ENCODE measurements at regions not wholly inside any gene's neighbourhood (a gene's known extent, or its start where the extent isn't known, plus 50 kb on each side); places are given as distances from the start of the nearest gene placed in this dataset.

GRCh38 chr12:76202621-76203020 is 118.1 kb upstream of the NAP1L1 start:
- no peak overlapping the region for H3K4me3 ChIP-seq (ENCODE audit: control insufficient read depth in 2 of 3, extremely low read depth in 1 of 3, insufficient read depth in 2 of 3, low read depth in 1 of 3, low read length in 3 of 3)
- no peaks in the 10 kb centered on the region for H3K9me1 ChIP-seq (ENCODE audit: control insufficient read depth, extremely low read depth, insufficient read depth, low read length)
- H3K9me3 ChIP-seq (ENCODE audit: control insufficient read depth, low read depth, low read length): peaks cover 1% of the 10 kb centered on the region
- H3K9ac ChIP-seq (ENCODE audit: control insufficient read depth, extremely low read depth, insufficient read depth, low read length): no peak overlapping the region
- H3K4me1 ChIP-seq (ENCODE audit: control insufficient read depth, extremely low read depth, insufficient read depth, low read length): no peaks in the 10 kb centered on the region
- H2AFZ ChIP-seq (ENCODE audit: control insufficient read depth, low read length): no peak overlapping the region
- H4K20me1 ChIP-seq (ENCODE audit: control insufficient read depth, extremely low read depth, insufficient read depth, low read length): no peaks in the 10 kb centered on the region
- no peak overlapping the region for H3K4me2 ChIP-seq (ENCODE audit: control insufficient read depth, extremely low read depth, insufficient read depth, low read depth, low read length)
- TF ChIP-seq EZH2 (IDR thresholded peaks at IDR 0.05; ENCODE audit: low read length) (no peak), CTCF (optimal IDR thresholded peaks at IDR 0.05 in 1 of 3, IDR thresholded peaks at IDR 0.05 in 1 of 3, conservative IDR thresholded peaks at IDR 0.05 in 1 of 3; ENCODE audit: extremely low read depth in 1 of 3, insufficient read depth in 2 of 3, low read length in 3 of 3) (no peak)
- H3K27me3 ChIP-seq (ENCODE audit: control insufficient read depth, extremely low read depth, insufficient read depth, low read length): no peaks in the 10 kb centered on the region
- no peak overlapping the region for H3K27ac ChIP-seq (ENCODE audit: control insufficient read depth, insufficient read depth, low read length)
- H3K79me2 ChIP-seq (ENCODE audit: control insufficient read depth, insufficient read depth, low read length): no peaks in the 10 kb centered on the region
- H3K36me3 ChIP-seq (ENCODE audit: control insufficient read depth in 2 of 2, extremely low read depth in 1 of 2, insufficient read depth in 2 of 2, low read length in 2 of 2): no peaks in the 10 kb centered on the region
- FAIRE-seq (no peak), DNase-seq (ENCODE audit: low read depth, low spot score) (no peak)
- dilution Hi-C loops (cut with MboI; ENCODE audit: extremely low pct_ligation_motif_present, low sequenced_read_pairs): no loop called here

GRCh38 chr12:76201758-76202157 is 117.3 kb upstream of the NAP1L1 start:
- no peak for FAIRE-seq
- Histone ChIP-seq H3K9ac (ENCODE audit: control insufficient read depth, extremely low read depth, insufficient read depth, low read length) (no peak overlapping the region), H3K9me3 (ENCODE audit: control insufficient read depth, low read depth, low read length) (peaks cover 1% of the 10 kb centered on the region), H2AFZ (ENCODE audit: control insufficient read depth, low read length) (no peak overlapping the region), H3K27ac (ENCODE audit: control insufficient read depth, insufficient read depth, low read length) (no peak overlapping the region), H3K27me3 (ENCODE audit: control insufficient read depth, extremely low read depth, insufficient read depth, low read length) (no peaks in the 10 kb centered on the region), H3K4me3 (ENCODE audit: control insufficient read depth in 2 of 3, extremely low read depth in 1 of 3, insufficient read depth in 2 of 3, low read depth in 1 of 3, low read length in 3 of 3) (no peak overlapping the region), H3K79me2 (ENCODE audit: control insufficient read depth, insufficient read depth, low read length) (no peaks in the 10 kb centered on the region), H3K9me1 (ENCODE audit: control insufficient read depth, extremely low read depth, insufficient read depth, low read length) (no peaks in the 10 kb centered on the region), H3K4me2 (ENCODE audit: control insufficient read depth, extremely low read depth, insufficient read depth, low read depth, low read length) (no peak overlapping the region), H3K4me1 (ENCODE audit: control insufficient read depth, extremely low read depth, insufficient read depth, low read length) (no peaks in the 10 kb centered on the region), H3K36me3 (ENCODE audit: control insufficient read depth in 2 of 2, extremely low read depth in 1 of 2, insufficient read depth in 2 of 2, low read length in 2 of 2) (no peaks in the 10 kb centered on the region), H4K20me1 (ENCODE audit: control insufficient read depth, extremely low read depth, insufficient read depth, low read length) (no peaks in the 10 kb centered on the region)
- dilution Hi-C loops (cut with MboI; ENCODE audit: extremely low pct_ligation_motif_present, low sequenced_read_pairs): no loop called here
- TF ChIP-seq EZH2 (IDR thresholded peaks at IDR 0.05; ENCODE audit: low read length): no peak
- no peak for TF ChIP-seq CTCF (optimal IDR thresholded peaks at IDR 0.05 in 1 of 3, IDR thresholded peaks at IDR 0.05 in 1 of 3, conservative IDR thresholded peaks at IDR 0.05 in 1 of 3; ENCODE audit: extremely low read depth in 1 of 3, insufficient read depth in 2 of 3, low read length in 3 of 3)
- no peak for DNase-seq (ENCODE audit: low read depth, low spot score)
